ENCODE measurements at regions not wholly inside any gene's neighbourhood (a gene's known extent, or its start where the extent isn't known, plus 50 kb on each side); places are given as distances from the start of the nearest gene placed in this dataset.
"Not testable (repeated sequence)": the region's sequence is repeated elsewhere in the genome, so short reads cannot be mapped to it uniquely, and the experiment has no call there.

GRCh38 chr5:120330558-120330957 is 133.5 kb upstream of the PRR16 start:
- no peak for DNase-seq (ENCODE audit: low spot score)

GRCh38 chr5:120344181-120344580 is 119.9 kb upstream of the PRR16 start:
- no peak for DNase-seq (ENCODE audit: low spot score)

GRCh38 chr5:120345947-120346346 is 118.2 kb upstream of the PRR16 start:
- DNase-seq (ENCODE audit: low spot score) = no peak

DNA sequence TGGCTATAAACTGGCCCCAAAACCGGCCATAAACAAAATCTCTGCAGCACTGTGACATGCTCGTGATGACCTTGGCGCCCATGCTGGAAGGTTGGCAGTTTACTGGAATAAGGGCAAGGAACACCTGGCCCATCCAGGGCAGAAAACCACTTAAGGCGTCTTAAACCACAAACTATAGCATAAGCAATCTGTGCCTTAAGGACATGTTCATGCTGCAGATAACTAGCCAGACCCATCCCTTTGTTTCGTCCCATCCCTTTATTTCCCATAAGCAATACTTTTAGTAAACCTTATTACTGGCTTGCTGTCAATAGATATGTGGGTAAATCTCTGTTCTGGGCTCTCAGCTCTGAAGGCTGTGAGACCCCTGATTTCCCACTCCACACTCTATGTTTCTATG is 113.0 kb upstream of the PRR16 start:
- DNase-seq (ENCODE audit: low spot score) = not testable (repeated sequence)

DNA sequence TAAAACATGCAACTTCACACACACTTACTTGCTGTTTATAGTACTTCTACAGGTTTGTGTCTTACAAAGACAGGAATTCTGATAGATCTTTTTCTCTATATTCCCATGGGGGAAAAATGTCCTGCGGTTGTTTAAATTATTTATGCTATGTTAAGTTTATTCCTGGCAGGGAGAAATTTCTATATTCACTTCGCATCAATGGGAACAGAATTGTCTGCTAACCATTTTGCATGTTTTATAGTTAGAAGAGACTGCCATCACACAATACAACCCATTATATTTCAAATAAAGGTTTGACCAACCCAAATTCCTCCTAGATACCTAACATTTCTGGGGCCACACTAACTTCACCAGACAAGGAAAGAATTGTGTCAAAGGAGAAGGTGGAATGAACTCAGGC is 110.0 kb upstream of the PRR16 start:
- DNase-seq (ENCODE audit: low spot score) = no peak

DNA sequence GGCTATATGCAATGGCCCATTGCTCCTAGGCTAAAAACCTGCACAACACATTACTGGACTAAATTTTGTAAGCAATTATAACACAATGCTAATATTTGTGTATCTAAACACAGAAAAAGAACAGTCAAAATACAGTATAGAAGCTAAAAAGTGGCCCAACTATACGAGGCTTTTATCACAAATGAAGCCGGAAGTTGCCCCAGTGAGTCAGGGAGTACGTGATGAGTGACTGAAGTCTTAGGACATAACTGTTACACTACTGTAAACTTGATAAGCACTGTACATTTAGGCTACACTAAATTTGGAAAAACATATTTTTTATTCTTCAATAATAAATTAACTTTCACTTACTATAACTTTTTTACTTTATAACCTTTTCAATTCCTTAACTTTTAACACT is 105.2 kb upstream of the PRR16 start:
- DNase-seq (ENCODE audit: low spot score) = no peak

DNA sequence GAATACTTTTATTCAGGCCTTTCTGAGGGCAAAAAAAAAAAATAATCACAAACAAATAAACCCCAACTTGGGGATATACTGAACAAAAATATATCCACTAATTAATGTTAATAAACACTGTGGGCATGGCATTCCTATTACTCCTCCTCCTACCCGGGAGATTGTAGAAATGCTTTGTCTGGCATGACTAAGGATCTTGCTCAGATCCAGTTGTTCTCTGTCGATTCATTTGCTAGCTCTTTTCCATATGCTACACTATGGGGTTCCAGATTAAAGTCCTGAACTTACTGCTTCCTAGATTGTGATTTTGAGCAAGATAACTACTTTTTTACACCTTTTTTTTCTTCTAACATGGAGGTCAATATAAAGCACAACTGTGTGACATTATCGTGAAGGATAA is 102.2 kb upstream of the PRR16 start:
- no peak for DNase-seq (ENCODE audit: low spot score)

DNA sequence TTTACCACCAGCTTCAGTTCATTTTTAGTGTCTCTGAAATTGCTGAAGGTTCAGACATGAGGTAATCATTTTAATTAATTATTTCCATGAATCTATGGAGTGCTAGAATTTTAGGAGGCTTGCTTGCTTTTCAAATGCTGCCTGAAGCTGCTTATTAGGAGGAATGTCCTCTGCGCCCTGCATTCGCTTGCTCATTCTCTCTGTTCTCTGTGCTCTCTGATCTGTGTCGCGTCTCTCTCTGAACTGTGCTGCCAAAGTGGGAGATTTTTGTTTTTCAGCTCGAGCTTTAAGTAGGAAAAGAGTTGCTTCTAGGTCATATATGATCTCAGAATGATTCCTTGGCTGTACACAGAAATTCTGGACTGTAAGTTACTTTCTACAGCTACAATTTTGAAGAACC is 101.7 kb upstream of the PRR16 start:
- no peak for DNase-seq (ENCODE audit: low spot score)

- DNase-seq (ENCODE audit: low spot score) = no peak
Measured at GRCh38 chr5:120365656-120366446, 98.2 kb upstream of the PRR16 start.

DNA sequence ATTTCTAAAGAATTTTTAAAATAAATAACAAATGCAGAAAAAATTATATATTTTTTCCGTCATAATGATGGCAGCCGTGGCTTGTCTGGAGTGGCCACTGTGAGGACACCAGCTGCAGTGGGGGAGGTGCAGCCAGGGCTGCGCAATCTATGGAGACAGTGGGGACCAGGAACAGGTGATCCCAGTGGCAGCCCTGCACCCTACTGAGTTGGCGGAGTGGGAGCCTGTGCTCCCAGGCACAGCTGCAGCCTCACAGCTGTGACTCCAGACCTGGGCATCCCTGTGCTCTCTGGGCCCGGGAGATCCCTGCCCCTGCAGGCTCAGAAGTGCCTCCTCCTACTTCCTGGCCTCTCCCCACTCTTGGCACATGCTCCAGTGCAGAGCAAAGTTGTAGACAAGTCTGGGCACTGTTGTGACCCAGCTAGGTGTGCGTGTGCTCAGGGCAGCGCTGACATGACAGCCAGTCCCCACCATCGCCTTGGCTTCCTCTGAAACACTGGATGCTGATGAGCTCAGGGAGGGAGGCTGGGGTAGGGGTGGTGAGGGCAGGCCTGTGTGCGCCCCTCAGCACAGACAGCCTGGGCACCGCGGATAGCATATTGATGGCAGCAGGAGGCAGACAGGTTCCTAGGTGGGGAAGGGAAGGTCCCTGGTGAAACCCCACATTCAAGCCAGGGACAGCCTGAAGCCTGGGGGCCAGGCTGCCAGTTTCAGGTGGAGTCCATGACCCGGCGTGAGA is 96.0 kb upstream of the PRR16 start:
- no peak for DNase-seq (ENCODE audit: low spot score)

DNA sequence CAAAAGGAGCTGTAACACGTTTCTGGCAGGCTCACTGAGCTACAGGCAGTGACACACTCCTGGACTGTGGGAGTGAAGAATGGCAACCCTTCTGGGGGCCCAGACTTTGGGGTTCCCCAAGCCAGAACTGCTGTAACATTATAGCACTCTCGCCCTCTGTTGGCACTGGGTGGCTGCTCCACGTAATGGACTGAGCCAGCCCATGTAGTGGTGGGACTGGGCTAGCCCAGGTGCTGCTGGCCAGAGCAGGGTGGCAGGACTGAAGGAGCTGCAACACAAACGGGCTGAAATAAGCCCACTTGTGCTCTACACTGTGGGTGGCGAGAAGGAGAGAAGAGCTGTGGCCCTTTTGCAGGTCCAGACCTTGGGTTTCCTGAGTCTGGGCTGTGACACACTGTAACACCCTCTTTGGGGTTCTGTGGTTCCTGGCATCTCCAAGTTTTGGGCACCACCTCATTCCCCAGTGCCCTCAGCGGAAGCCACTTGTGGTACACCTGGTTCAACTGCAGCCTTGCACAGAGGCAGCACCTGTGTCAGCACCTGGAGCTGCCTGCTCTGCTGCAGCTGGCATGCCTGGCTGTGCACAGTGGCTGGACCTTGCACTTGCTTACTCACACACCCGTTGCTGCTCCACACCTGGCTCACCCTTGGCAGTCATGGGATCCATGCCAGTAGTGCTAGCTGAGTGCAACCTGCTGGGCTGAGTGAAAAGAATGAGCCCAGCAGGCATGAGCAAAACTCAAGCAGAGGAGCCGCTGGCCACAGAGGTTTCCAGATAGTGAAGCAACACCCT is 95.0 kb upstream of the PRR16 start:
- no peak for DNase-seq (ENCODE audit: low spot score)

- no peak for DNase-seq (ENCODE audit: low spot score)
Measured at GRCh38 chr5:120372899-120373298, 91.2 kb upstream of the PRR16 start.

DNA sequence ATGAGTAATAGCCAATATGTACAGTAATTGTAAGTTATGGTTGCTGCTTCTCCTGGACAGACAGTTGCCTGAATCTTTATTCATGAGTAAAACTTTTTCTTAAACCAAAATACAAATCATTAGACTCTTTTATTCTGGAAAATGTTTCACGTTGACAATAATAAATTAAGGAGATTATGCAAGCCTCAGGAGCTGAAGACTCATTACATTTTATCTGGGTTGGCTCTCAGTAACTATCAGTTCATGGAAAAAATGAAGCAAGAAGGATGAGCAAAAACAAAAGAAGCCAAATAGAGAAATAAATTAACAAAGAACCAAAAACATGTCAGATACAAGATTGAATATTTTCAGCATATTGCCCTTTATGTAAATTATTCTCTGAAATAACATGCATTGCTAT is 88.9 kb upstream of the PRR16 start:
- no peak for DNase-seq (ENCODE audit: low spot score)

GRCh38 chr5:120380644-120381043 is 83.5 kb upstream of the PRR16 start:
- DNase-seq (ENCODE audit: low spot score) = no peak

DNA sequence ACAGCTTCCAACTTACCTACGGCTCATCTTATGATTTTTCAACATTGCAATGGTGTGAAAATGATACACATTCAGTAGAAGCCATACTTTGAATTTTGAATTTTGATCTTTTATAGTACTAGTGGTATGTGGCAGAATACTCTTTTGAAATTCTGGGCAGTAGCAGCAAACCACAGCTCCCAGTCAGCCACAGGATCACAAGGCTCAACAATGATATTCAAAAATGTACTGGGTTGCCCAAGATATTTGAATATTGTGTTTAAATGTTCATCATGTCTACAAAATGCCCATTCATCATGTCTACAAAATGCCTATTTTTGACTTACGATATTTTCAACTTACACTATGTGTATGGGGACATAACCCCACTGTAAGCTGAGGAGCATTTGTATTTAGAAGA is 81.3 kb upstream of the PRR16 start:
- DNase-seq (ENCODE audit: low spot score) = no peak

DNA sequence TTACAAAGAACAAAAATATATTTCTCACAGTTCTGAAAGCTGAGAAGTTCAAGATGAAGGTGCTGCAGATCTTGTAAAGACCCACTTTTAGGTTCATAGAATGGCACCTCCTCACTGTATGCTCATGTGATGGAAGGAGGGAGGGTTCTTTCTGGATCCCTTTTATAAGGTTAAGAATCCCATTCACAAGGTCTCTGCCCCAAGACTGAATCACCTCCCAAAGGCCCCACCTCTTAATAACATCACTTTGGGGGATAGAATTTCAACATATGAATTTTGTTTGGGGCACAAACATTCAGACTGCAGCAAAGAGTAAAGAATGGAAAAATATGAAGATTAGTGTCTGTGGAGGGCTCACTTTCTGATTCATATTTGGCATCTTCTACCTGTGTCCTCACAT is 77.1 kb upstream of the PRR16 start:
- DNase-seq (ENCODE audit: low spot score) = no peak

- no peak for DNase-seq (ENCODE audit: low spot score)
Measured at GRCh38 chr5:120388016-120388781, 75.9 kb upstream of the PRR16 start.

DNA sequence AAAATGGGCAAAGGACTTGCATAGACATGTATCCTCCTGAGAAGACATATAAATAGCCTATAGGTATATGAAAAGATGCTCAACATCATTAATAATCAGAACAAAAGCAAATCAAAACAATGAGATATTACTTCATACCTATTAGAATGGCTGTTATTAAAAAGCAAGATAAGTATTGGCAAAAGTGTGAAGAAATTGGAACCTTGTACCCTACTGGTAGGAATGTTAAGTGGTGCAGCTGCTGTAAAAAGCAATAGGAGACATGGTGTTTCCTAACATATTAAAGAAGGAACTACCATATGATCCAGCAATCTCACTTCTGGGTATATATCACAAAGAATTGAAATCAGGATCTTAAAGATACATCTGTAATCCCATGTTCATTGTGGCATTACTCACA is 69.8 kb upstream of the PRR16 start:
- DNase-seq (ENCODE audit: low spot score) = no peak

DNA sequence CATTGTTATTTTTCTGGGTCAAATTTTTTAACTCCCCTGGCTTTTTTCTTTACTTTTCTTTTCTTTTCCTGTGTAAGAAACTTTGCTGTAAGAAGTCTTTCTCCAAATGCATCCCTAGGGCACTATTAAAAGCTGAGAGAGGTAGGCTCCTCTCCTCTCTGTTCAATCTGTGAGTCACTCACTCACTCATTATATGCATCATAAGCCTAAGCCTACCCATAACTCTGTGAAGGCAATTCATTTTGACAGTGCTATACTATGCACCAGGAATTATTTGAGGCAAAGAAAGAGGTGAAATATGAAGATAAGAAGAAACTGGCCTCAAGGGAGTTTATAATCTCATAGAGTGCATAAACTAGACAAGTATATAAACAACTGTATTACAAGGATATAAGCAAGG is 67.9 kb upstream of the PRR16 start:
- DNase-seq (ENCODE audit: low spot score) = no peak

- no peak for DNase-seq (ENCODE audit: low spot score)
Measured at GRCh38 chr5:120400356-120400755, 63.7 kb upstream of the PRR16 start.

- DNase-seq (ENCODE audit: low spot score) = no peak
Measured at GRCh38 chr5:120402606-120403005, 61.5 kb upstream of the PRR16 start.

GRCh38 chr5:120405286-120405864 is 58.7 kb upstream of the PRR16 start:
- DNase-seq (ENCODE audit: low spot score) = no peak
